GM06990 (cell line): ENCODE measurements at regions not wholly inside any gene's neighbourhood (a gene's known extent, or its start where the extent isn't known, plus 50 kb on each side); places are given as distances from the start of the nearest gene placed in this dataset.

Source experiments
- DNase-seq: peaks from one replicate; pipeline ENCODE4 v3.0.0-alpha.2; 2011; ENCODE audit not compliant: insufficient read length; ENCODE audit errors: extremely low read depth
- H3K27me3 ChIP-seq: replicated peaks from 2 replicates; pipeline ENCODE4 v1.6.0; 2011; ENCODE audit warnings: low read length; ENCODE audit not compliant: control insufficient read depth, insufficient read depth
- H3K36me3 ChIP-seq: 2 replicates; pipeline ENCODE4 v1.5.1; 2011; ENCODE audit warnings: low read length; ENCODE audit not compliant: control insufficient read depth, insufficient read depth
- H3K4me3 ChIP-seq: replicated peaks from 2 replicates; pipeline ENCODE4 v1.5.1; 2011; ENCODE audit warnings: low read depth, mild to moderate bottlenecking, control low read depth, low read length
- CTCF ChIP-seq: IDR thresholded peaks from 2 replicates; pipeline ENCODE4 v1.5.1; 2011; ENCODE audit warnings: low read length, control low read depth, mild to moderate bottlenecking, inconsistent platforms; ENCODE audit not compliant: insufficient read depth, poor library complexity, severe bottlenecking

DNA sequence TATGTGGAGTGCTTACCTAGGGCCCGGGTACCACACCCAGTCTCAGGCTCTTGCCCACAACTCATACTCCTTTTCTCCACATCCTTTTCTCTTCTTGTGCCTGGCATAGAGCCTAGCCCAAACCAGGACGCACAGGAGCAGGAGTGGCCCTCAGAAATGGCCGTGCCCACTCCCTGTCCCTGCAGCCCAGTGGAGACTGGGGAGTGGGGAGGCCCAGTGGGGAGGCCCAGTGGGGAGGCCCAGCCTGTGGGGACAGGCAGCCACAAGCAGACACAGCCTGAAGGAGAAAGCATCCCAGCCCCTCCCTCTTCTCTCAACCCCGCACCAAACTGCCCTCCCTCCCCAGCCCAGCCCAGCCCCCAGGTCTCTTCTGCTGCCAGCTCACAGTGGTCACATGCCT, 196.8 kb downstream of the KIF26A start:
- no peaks in the 10 kb centered on the region for H3K27me3 ChIP-seq
- DNase-seq, result no peak
- TF ChIP-seq CTCF, result no peak
- H3K36me3 ChIP-seq, result no peaks in the 10 kb centered on the region
- no peak overlapping the region for H3K4me3 ChIP-seq

GRCh38 chr14:104335611-104336010, 197.2 kb downstream of the KIF26A start:
- Histone ChIP-seq H3K27me3 (no peaks in the 10 kb centered on the region), H3K36me3 (no peaks in the 10 kb centered on the region), H3K4me3 (no peak overlapping the region)
- TF ChIP-seq CTCF, result no peak
- DNase-seq, result no peak

- Histone ChIP-seq H3K4me3 (no peak overlapping the region), H3K27me3 (no peaks in the 10 kb centered on the region), H3K36me3 (no peaks in the 10 kb centered on the region)
- DNase-seq, result no peak
- TF ChIP-seq CTCF, result no peak
Observed at GRCh38 chr14:104337351-104337750, 199.0 kb downstream of the KIF26A start.

DNA sequence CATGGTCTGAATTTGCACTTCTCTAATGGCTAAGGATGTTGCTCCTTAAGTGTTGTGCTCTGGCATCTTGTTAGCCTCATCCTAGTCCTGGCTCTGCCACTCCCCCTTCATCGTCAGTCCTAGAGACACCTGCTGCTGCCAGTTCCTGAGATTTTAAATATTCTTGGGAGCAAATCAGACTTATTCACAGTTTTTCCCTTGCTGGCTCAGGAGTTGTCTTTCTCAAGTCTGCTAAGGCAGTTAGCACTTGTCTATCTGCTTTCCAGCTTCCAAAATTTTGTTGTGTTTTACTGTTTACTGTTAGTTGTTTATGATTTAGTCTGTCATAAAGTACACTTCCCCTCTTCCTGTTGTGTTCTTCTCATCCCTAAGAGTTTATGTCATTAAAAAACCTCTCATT, 201.0 kb downstream of the KIF26A start:
- H3K27me3 ChIP-seq, result no peaks in the 10 kb centered on the region
- no peak overlapping the region for H3K4me3 ChIP-seq
- TF ChIP-seq CTCF, result no peak
- no peaks in the 10 kb centered on the region for H3K36me3 ChIP-seq
- DNase-seq, result no peak

- TF ChIP-seq CTCF, result no peak
- no peak overlapping the region for H3K4me3 ChIP-seq
- no peaks in the 10 kb centered on the region for H3K36me3 ChIP-seq
- DNase-seq, result no peak
- no peaks in the 10 kb centered on the region for H3K27me3 ChIP-seq
Observed at GRCh38 chr14:104339829-104340228, 201.4 kb downstream of the KIF26A start.
